Natural killer cell (primary cell): ENCODE measurements at regions not wholly inside any gene's neighbourhood (a gene's known extent, or its start where the extent isn't known, plus 50 kb on each side); places are given as distances from the start of the nearest gene placed in this dataset.

Source experiments
- ATAC-seq, 3 donors: fragments of 150-1000 bp in 2 of 3; fragments of 200-7000 bp in 1 of 3; cut with Tn5 transposase; 1 replicate in 1 of 3; 2 replicates in 2 of 3; pipeline ENCODE4 v1.10.0; 2021; ENCODE audit warnings: mild to moderate bottlenecking in 2 of 3, moderate library complexity in 2 of 3
- DNase-seq, 2 donors: peaks; one replicate each; pipeline versions ENCODE4 v3.0.0 to v3.0.0-alpha.2; 2013 to 2021; ENCODE audit warnings: mixed read lengths in 1 of 2
- H3K27ac ChIP-seq: one replicate; pipeline ENCODE4 v1.5.1; 2013; ENCODE audit warnings: mild to moderate bottlenecking, low read length
- H3K27me3 ChIP-seq: one replicate; pipeline ENCODE4 v1.6.1; 2013; ENCODE audit warnings: low read length; ENCODE audit not compliant: control insufficient read depth, insufficient read depth
- H3K36me3 ChIP-seq: one replicate; pipeline ENCODE4 v1.6.1; 2013; ENCODE audit warnings: low read length; ENCODE audit not compliant: control insufficient read depth, insufficient read depth
- H3K4me1 ChIP-seq: one replicate; pipeline ENCODE4 v1.6.1; 2013; ENCODE audit warnings: low read length; ENCODE audit not compliant: control insufficient read depth, insufficient read depth
- H3K4me3 ChIP-seq: one replicate; pipeline ENCODE4 v1.5.1; 2013; ENCODE audit warnings: low read length
- H3K9me3 ChIP-seq: one replicate; pipeline ENCODE4 v1.6.1; 2013; ENCODE audit warnings: low read length; ENCODE audit not compliant: control insufficient read depth, insufficient read depth
- H3K27ac Mint-ChIP-seq, 2 donors: one replicate each; pipeline ENCODE4 v1.8.0; 2022; ENCODE audit warnings: mild to moderate bottlenecking in 2 of 2, mixed read lengths in 2 of 2, moderate library complexity in 1 of 2
- H3K27me3 Mint-ChIP-seq, 2 donors: one replicate each; pipeline ENCODE4 v1.8.0; 2022; ENCODE audit warnings: low read depth in 2 of 2, mixed read lengths in 2 of 2
- H3K36me3 Mint-ChIP-seq: one replicate; pipeline ENCODE4 v1.8.0; 2022; ENCODE audit warnings: mixed read lengths
- H3K4me1 Mint-ChIP-seq, 2 donors: one replicate each; pipeline ENCODE4 v1.8.0; 2022; ENCODE audit warnings: mixed read lengths in 2 of 2
- H3K4me3 Mint-ChIP-seq: one replicate; pipeline ENCODE4 v1.8.0; 2022; ENCODE audit warnings: mild to moderate bottlenecking, moderate library complexity, mixed read lengths
- H3K9me3 Mint-ChIP-seq, 2 donors: one replicate each; pipeline ENCODE4 v1.8.0; 2022; ENCODE audit warnings: mixed read lengths in 2 of 2
- WGBS: methylation state at CpG from one replicate; pipeline ENCODE4 v1.1.7; 2013; ENCODE audit warnings: missing lambda C conversion rate; ENCODE audit not compliant: insufficient coverage; 5-methylcytosine and 5-hydroxymethylcytosine counted together
- intact Hi-C: fragments of 100-400 bp; cut with micrococcal nuclease; formaldehyde crosslinking; loops from one replicate; pipeline ENCODE4 v1.14.2; 2022
- TF ChIP-seq, protein P1 (sequence below): fragments of 200-600 bp; IDR thresholded peaks from one replicate; pipeline ENCODE4 v1.8.0; 2022; ENCODE audit warnings: antibody characterized with exemption

DNA sequence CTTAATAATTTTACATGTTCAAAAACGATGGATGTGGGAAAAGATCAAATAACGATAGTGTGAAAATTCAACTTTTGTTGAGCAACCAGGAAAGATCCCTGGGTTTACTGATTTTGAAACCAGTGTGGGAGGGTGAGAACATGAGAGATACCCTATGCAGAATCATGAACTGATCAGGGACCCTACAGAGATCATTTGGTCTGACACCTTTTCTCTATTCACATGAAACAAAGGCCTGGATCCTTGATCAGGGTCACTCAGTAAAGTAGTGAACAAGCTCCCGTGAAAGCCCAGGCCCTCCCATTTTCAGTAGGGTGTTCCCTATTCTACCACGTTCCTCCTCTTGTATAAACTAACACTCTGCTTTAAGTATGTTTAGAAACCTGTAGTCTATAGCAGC, 60.5 kb upstream of the DUSP22 start:
- Mint-ChIP-seq H3K9me3 (no peaks in the 10 kb centered on the region), H3K36me3 (no peaks in the 10 kb centered on the region), H3K4me1 (peaks cover 22% of the 10 kb centered on the region in 2 donors), H3K4me3 (no peak overlapping the region), H3K27ac (no peak overlapping the region), H3K27me3 (no peaks in the 10 kb centered on the region)
- no peak overlapping the region for H3K27ac ChIP-seq
- TF ChIP-seq, protein P1, sequence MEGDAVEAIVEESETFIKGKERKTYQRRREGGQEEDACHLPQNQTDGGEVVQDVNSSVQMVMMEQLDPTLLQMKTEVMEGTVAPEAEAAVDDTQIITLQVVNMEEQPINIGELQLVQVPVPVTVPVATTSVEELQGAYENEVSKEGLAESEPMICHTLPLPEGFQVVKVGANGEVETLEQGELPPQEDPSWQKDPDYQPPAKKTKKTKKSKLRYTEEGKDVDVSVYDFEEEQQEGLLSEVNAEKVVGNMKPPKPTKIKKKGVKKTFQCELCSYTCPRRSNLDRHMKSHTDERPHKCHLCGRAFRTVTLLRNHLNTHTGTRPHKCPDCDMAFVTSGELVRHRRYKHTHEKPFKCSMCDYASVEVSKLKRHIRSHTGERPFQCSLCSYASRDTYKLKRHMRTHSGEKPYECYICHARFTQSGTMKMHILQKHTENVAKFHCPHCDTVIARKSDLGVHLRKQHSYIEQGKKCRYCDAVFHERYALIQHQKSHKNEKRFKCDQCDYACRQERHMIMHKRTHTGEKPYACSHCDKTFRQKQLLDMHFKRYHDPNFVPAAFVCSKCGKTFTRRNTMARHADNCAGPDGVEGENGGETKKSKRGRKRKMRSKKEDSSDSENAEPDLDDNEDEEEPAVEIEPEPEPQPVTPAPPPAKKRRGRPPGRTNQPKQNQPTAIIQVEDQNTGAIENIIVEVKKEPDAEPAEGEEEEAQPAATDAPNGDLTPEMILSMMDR: no peak
- ATAC-seq: no peak
- intact Hi-C loops: no loop called here
- 64% methylated on average over 4 of the region's 4 CpGs for WGBS
- no peak for DNase-seq
- no peaks in the 10 kb centered on the region for H3K36me3 ChIP-seq
- no peaks in the 10 kb centered on the region for H3K27me3 ChIP-seq
- peaks cover 23% of the 10 kb centered on the region for H3K4me1 ChIP-seq
- no peaks in the 10 kb centered on the region for H3K9me3 ChIP-seq
- H3K4me3 ChIP-seq: no peak overlapping the region

DNA sequence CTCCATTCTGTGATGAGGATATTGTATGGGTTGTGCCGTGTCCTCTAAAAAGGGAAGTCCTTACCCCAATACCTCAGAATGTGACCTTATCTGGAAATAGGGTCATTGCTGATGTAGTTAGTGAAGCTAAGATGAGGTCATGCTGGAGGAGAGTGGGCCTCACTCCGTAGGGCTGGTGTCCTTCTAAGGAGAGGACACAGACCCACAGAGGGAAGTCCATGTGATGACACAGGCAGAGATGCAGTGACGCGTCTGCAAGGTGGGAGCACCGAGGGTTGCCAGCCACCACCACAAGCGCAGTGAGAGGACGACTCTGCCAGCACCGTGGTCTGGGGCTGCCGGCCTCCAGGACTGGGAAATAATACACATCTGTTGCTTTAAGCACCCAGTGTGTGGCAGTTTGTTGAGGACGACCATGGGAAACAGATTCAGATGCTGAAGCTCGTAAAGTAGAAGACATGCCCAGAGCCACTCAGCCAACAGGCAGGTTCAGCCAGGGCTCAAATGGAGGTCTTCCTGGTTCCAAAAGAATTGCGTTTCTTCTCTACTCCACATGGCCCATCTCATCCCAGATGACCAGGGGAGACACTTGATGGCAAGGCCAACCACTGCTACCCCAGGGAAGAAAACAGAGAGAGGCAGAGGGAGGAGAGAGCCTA, 59.2 kb upstream of the DUSP22 start:
- Histone ChIP-seq H3K36me3 (no peaks in the 10 kb centered on the region), H3K4me3 (no peak overlapping the region), H3K4me1 (peaks cover 23% of the 10 kb centered on the region), H3K27ac (no peak overlapping the region), H3K9me3 (no peaks in the 10 kb centered on the region), H3K27me3 (no peaks in the 10 kb centered on the region)
- H3K27me3 Mint-ChIP-seq: no peaks in the 10 kb centered on the region
- intact Hi-C loops: no loop called here
- no peaks in the 10 kb centered on the region for H3K9me3 Mint-ChIP-seq
- DNase-seq: no peak
- H3K36me3 Mint-ChIP-seq: no peaks in the 10 kb centered on the region
- H3K27ac Mint-ChIP-seq: no peak overlapping the region
- H3K4me3 Mint-ChIP-seq: no peak overlapping the region
- H3K4me1 Mint-ChIP-seq: peaks cover 23 to 24% of the 10 kb centered on the region in 2 donors
- TF ChIP-seq, protein P1: no peak
- 77% methylated on average over 12 of the region's 12 CpGs for WGBS
- peak in 1 of 3 donors; percentile 51 for ATAC-seq

DNA sequence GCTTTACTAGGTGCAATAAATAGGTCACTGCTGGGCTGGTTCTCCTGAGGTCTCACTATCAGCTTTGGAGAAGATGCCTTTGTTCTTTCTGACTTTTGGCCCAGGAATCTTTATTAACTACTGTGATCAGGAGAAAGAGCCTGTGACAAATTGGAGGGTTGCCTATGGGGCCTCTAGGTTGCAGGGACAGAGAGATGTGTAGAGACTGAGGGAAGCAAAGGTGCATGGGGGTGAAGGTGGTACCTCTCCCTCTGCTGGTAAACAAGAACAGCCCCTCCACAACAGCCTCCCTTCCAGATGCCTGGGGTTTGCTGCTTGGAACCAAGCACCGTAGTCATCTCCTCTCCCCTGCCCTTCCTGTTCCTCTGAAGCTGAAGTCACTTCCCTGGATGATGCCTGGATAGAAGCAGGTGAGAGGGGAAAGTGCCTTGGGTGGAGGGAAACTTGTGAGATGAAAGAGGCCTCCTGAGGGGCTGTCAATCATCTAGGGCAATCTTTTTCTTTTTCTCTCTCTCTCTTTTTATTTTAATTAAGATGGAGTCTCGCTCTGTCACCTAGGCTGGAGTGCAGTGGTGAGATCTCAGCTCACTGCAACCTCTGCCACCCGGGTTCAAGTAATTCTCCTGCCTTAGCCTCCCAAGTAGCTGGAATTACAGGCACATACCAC, 57.4 kb upstream of the DUSP22 start:
- Mint-ChIP-seq H3K36me3 (no peaks in the 10 kb centered on the region), H3K9me3 (no peaks in the 10 kb centered on the region), H3K27me3 (no peaks in the 10 kb centered on the region), H3K4me1 (peaks cover 23 to 24% of the 10 kb centered on the region in 2 donors), H3K27ac (peak overlapping the region; percentile 73 to 86), H3K4me3 (peak overlapping the region; percentile 75)
- Histone ChIP-seq H3K9me3 (no peaks in the 10 kb centered on the region), H3K4me3 (no peak overlapping the region), H3K36me3 (no peaks in the 10 kb centered on the region), H3K27ac (peak overlapping the region; percentile 85), H3K4me1 (peaks cover 23% of the 10 kb centered on the region), H3K27me3 (no peaks in the 10 kb centered on the region)
- DNase-seq (no peak), ATAC-seq (no peak)
- TF ChIP-seq, protein P1: no peak
- intact Hi-C loops: loop anchor here (5.0 kb wide), 1 partner anchor 102 kb away; no protein-coding TSS in a partner anchor
- WGBS: 84% methylated on average over 3 of the region's 3 CpGs
